Astrocyte of the spinal cord (primary cell): ENCODE measurements at regions not wholly inside any gene's neighbourhood (a gene's known extent, or its start where the extent isn't known, plus 50 kb on each side); places are given as distances from the start of the nearest gene placed in this dataset.

Experiments used
- DNase-seq: peaks from one replicate; pipeline ENCODE4 v3.0.0; 2011; ENCODE audit warnings: low read depth, low spot score
- H3K4me3 ChIP-seq: 2 replicates; pipeline ENCODE4 v1.5.1; 2011; ENCODE audit warnings: low read depth, mild to moderate bottlenecking, low read length, moderate library complexity
- in situ Hi-C: cut with HindIII; loops from 2 replicates; pipeline ENCODE4 v1.10.0; 2017; ENCODE audit warnings: low sequenced_read_pairs
- TF ChIP-seq, protein P1 (sequence below): IDR thresholded peaks from 2 replicates; pipeline ENCODE4 v1.5.1; 2012; ENCODE audit warnings: low read depth, mild to moderate bottlenecking, low read length, inconsistent platforms

GRCh38 chr10:88100281-88100680 lies 236.9 kb downstream of the PTEN start:
- DNase-seq: no peak
- in situ Hi-C loops: no loop called here
- TF ChIP-seq, protein P1, sequence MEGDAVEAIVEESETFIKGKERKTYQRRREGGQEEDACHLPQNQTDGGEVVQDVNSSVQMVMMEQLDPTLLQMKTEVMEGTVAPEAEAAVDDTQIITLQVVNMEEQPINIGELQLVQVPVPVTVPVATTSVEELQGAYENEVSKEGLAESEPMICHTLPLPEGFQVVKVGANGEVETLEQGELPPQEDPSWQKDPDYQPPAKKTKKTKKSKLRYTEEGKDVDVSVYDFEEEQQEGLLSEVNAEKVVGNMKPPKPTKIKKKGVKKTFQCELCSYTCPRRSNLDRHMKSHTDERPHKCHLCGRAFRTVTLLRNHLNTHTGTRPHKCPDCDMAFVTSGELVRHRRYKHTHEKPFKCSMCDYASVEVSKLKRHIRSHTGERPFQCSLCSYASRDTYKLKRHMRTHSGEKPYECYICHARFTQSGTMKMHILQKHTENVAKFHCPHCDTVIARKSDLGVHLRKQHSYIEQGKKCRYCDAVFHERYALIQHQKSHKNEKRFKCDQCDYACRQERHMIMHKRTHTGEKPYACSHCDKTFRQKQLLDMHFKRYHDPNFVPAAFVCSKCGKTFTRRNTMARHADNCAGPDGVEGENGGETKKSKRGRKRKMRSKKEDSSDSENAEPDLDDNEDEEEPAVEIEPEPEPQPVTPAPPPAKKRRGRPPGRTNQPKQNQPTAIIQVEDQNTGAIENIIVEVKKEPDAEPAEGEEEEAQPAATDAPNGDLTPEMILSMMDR: no peak
- H3K4me3 ChIP-seq: no peak overlapping the region

- TF ChIP-seq, protein P1: no peak
- in situ Hi-C loops: no loop called here
- no peak overlapping the region for H3K4me3 ChIP-seq
- no peak for DNase-seq
Observed at GRCh38 chr10:88101666-88102065, 238.2 kb downstream of the PTEN start.

GRCh38 chr10:88103576-88103975 lies 240.2 kb downstream of the PTEN start:
- no peak for DNase-seq
- H3K4me3 ChIP-seq: no peak overlapping the region
- TF ChIP-seq, protein P1: no peak
- in situ Hi-C loops: no loop called here

DNA sequence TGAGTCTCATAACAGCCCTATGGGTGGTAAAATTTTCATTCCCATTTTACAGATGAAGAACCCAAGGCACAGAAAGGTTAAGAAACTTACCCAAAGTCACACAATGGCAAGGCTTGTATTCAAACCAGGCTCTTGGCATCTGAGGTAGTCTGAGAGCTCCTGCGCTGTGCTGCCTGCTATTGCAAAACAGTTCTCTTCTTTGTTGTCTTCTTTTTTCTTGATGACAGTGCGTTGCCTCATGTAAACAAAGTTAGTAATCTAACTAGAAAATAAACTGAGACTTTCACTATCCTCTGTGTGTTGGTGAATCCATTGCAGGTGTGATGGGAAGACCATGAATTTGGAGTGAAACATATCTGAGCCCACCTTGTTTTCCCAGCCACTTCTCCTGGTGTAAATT lies 240.8 kb downstream of the PTEN start:
- in situ Hi-C loops: no loop called here
- TF ChIP-seq, protein P1: no peak
- no peak for DNase-seq
- no peak overlapping the region for H3K4me3 ChIP-seq

DNA sequence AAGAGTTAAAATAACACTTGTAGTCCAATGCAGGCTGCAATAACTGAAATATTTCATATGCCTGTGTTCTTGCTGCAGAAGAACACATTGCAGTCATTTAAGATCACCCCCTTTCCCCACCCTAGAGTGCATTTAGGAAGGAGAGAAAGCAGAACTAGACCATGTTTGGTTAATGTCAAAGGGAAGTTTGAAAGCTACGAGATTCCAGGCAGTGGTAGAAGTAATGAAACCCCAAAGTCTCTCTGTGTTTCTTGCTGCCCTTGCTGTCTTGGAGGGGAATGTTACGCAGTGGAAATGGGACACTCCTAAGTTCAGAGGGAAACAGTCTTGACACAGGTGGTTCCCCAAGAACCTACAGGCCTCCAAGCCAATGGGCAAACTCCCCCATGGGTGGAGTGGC lies 242.9 kb downstream of the PTEN start:
- TF ChIP-seq, protein P1: no peak
- no peak for DNase-seq
- in situ Hi-C loops: no loop called here
- no peak overlapping the region for H3K4me3 ChIP-seq

- TF ChIP-seq, protein P1: no peak
- in situ Hi-C loops: no loop called here
Observed at GRCh38 chr10:88107296-88108097, 244.1 kb downstream of the PTEN start.

More at GRCh38 chr10:88107296-88108097, 244.1 kb downstream of the PTEN start:
- no peak overlapping the region for H3K4me3 ChIP-seq
- DNase-seq: no peak
